Suprapubic skin (tissue), 4 donors: ENCODE measurements at regions not wholly inside any gene's neighbourhood (a gene's known extent, or its start where the extent isn't known, plus 50 kb on each side); places are given as distances from the start of the nearest gene placed in this dataset.

Experiments
- DNase-seq, 2 donors: peaks; one replicate each; pipeline ENCODE4 v3.0.0-alpha.2; 2019; ENCODE audit warnings: low spot score in 2 of 2
- H3K27ac ChIP-seq: fragments of 200-600 bp; sonication (generic); one replicate; pipeline ENCODE4 v1.5.1; 2019
- H3K27me3 ChIP-seq: fragments of 200-600 bp; sonication (generic); one replicate; pipeline ENCODE4 v1.5.1; 2019
- H3K36me3 ChIP-seq: fragments of 200-600 bp; sonication (generic); one replicate; pipeline ENCODE4 v1.5.1; 2019
- H3K4me1 ChIP-seq: fragments of 200-600 bp; sonication (generic); one replicate; pipeline ENCODE4 v1.5.1; 2019
- H3K4me3 ChIP-seq: fragments of 200-600 bp; sonication (generic); one replicate; pipeline ENCODE4 v1.5.1; 2019; ENCODE audit warnings: mild to moderate bottlenecking
- H3K9me3 ChIP-seq: fragments of 200-600 bp; sonication (generic); one replicate; pipeline ENCODE4 v1.5.1; 2019
- CTCF ChIP-seq, 2 donors: fragments of 200-600 bp in 1 of 2; fragments of 450-650 bp in 1 of 2; sonication (generic) in 1 of 2; IDR thresholded peaks; one replicate each; pipeline ENCODE4 v1.5.1; 2016 to 2019; ENCODE audit warnings: antibody characterized with exemption in 2 of 2, mild to moderate bottlenecking in 1 of 2, moderate library complexity in 1 of 2
- EP300 ChIP-seq: sonication (generic); formaldehyde crosslinking; IDR thresholded peaks from one replicate; pipeline ENCODE4 v1.6.1; 2017; ENCODE audit warnings: antibody characterized with exemption
- POLR2A ChIP-seq, 2 donors: fragments of 450-650 bp; IDR thresholded peaks; one replicate each; pipeline ENCODE4 v1.6.1; 2017; ENCODE audit warnings: antibody characterized with exemption in 2 of 2, mild to moderate bottlenecking in 2 of 2, moderate library complexity in 2 of 2
- POLR2AphosphoS5 ChIP-seq, 3 donors: sonication (generic); formaldehyde crosslinking; IDR thresholded peaks; one replicate each; pipeline ENCODE4 v1.6.1; 2017; ENCODE audit warnings: antibody characterized with exemption in 3 of 3
- WGBS: methylation state at CpG from one replicate; pipeline ENCODE4 v1.1.5; 2018; 5-methylcytosine and 5-hydroxymethylcytosine counted together

GRCh38 chr10:8128511-8128910 is 74.0 kb downstream of the GATA3 start:
- TF ChIP-seq POLR2AphosphoS5 (IDR thresholded peaks at IDR 0.05), result no peak
- no peak for TF ChIP-seq EP300
- TF ChIP-seq CTCF (IDR thresholded peaks at IDR 0.05), result no peak
- no peak for TF ChIP-seq POLR2A (IDR thresholded peaks at IDR 0.05)
- Histone ChIP-seq H3K4me1 (no peaks in the 10 kb centered on the region), H3K27ac (no peak overlapping the region), H3K4me3 (no peak overlapping the region), H3K9me3 (no peaks in the 10 kb centered on the region), H3K27me3 (no peaks in the 10 kb centered on the region), H3K36me3 (no peaks in the 10 kb centered on the region)
- WGBS, result 72% methylated on average over 3 of the region's 3 CpGs
- no peak for DNase-seq

- Histone ChIP-seq H3K9me3 (no peaks in the 10 kb centered on the region), H3K4me3 (no peak overlapping the region), H3K27me3 (no peaks in the 10 kb centered on the region), H3K36me3 (no peaks in the 10 kb centered on the region), H3K4me1 (no peaks in the 10 kb centered on the region), H3K27ac (peak overlapping the region; percentile 31)
- TF ChIP-seq EP300 (no peak), POLR2AphosphoS5 (IDR thresholded peaks at IDR 0.05) (no peak)
- WGBS, result 53% methylated on average over 2 of the region's 2 CpGs
- DNase-seq, result no peak
Observed at GRCh38 chr10:8129438-8129837, 75.0 kb downstream of the GATA3 start.

- H3K36me3 ChIP-seq, result no peaks in the 10 kb centered on the region
- H3K27ac ChIP-seq, result peak overlapping the region; percentile 55
- TF ChIP-seq EP300, result no peak
- no peak for TF ChIP-seq CTCF (IDR thresholded peaks at IDR 0.05)
- TF ChIP-seq POLR2AphosphoS5 (IDR thresholded peaks at IDR 0.05), result no peak
- no peak for TF ChIP-seq POLR2A (IDR thresholded peaks at IDR 0.05)
- H3K4me3 ChIP-seq, result no peak overlapping the region
- DNase-seq, result no peak
- H3K27me3 ChIP-seq, result no peaks in the 10 kb centered on the region
- WGBS, result 65% methylated on average over 8 of the region's 8 CpGs
- no peaks in the 10 kb centered on the region for H3K4me1 ChIP-seq
- no peaks in the 10 kb centered on the region for H3K9me3 ChIP-seq
Observed at GRCh38 chr10:8130973-8131911, 76.8 kb downstream of the GATA3 start.

GRCh38 chr10:8133146-8133545 is 78.7 kb downstream of the GATA3 start:
- TF ChIP-seq POLR2AphosphoS5 (IDR thresholded peaks at IDR 0.05) (no peak), POLR2A (IDR thresholded peaks at IDR 0.05) (no peak), EP300 (no peak), CTCF (IDR thresholded peaks at IDR 0.05) (no peak)
- Histone ChIP-seq H3K4me3 (no peak overlapping the region), H3K36me3 (no peaks in the 10 kb centered on the region), H3K27ac (no peak overlapping the region), H3K4me1 (no peaks in the 10 kb centered on the region), H3K27me3 (no peaks in the 10 kb centered on the region), H3K9me3 (no peaks in the 10 kb centered on the region)
- WGBS, result 75% methylated on average over 8 of the region's 8 CpGs
- DNase-seq, result no peak

GRCh38 chr10:8136736-8137135 is 82.2 kb downstream of the GATA3 start:
- WGBS, result 82% methylated on average over 2 of the region's 2 CpGs
- H3K27ac ChIP-seq, result no peak overlapping the region
- H3K9me3 ChIP-seq, result no peaks in the 10 kb centered on the region
- H3K27me3 ChIP-seq, result no peaks in the 10 kb centered on the region
- no peak overlapping the region for H3K4me3 ChIP-seq
- DNase-seq, result no peak
- no peaks in the 10 kb centered on the region for H3K36me3 ChIP-seq
- no peaks in the 10 kb centered on the region for H3K4me1 ChIP-seq
- TF ChIP-seq EP300, result no peak
- TF ChIP-seq POLR2A (IDR thresholded peaks at IDR 0.05), result no peak

GRCh38 chr10:8137272-8137681 is 82.8 kb downstream of the GATA3 start:
- Histone ChIP-seq H3K4me3 (no peak overlapping the region), H3K36me3 (no peaks in the 10 kb centered on the region), H3K4me1 (no peaks in the 10 kb centered on the region), H3K27ac (no peak overlapping the region), H3K27me3 (no peaks in the 10 kb centered on the region), H3K9me3 (no peaks in the 10 kb centered on the region)
- no peak for TF ChIP-seq CTCF (IDR thresholded peaks at IDR 0.05)
- no peak for TF ChIP-seq POLR2AphosphoS5 (IDR thresholded peaks at IDR 0.05)
- no peak for TF ChIP-seq EP300
- no peak for TF ChIP-seq POLR2A (IDR thresholded peaks at IDR 0.05)
- DNase-seq, result no peak
- 86% methylated on average over 6 of the region's 6 CpGs for WGBS
